Keratinocyte (primary cell): ENCODE measurements at regions not wholly inside any gene's neighbourhood (a gene's known extent, or its start where the extent isn't known, plus 50 kb on each side); places are given as distances from the start of the nearest gene placed in this dataset.

Experiments
- EZH2 ChIP-seq: IDR thresholded peaks from one replicate; pipeline ENCODE4 v1.6.1; 2012; ENCODE audit warnings: inconsistent platforms, mild to moderate bottlenecking, low read length, moderate library complexity
- TF ChIP-seq, protein P1 (sequence below), 3 experiments: IDR thresholded peaks in 1 of 3; conservative IDR thresholded peaks in 1 of 3; optimal IDR thresholded peaks in 1 of 3; 2 replicates in 2 of 3; 3 replicates in 1 of 3; pipeline versions ENCODE3 to v1.5.1; 2011; ENCODE audit warnings: low read length in 3 of 3, mild to moderate bottlenecking in 3 of 3, moderate library complexity in 2 of 3, control low read depth in 1 of 3, inconsistent platforms in 1 of 3; ENCODE audit not compliant: insufficient read depth in 2 of 3; ENCODE audit errors: extremely low read depth in 1 of 3

DNA sequence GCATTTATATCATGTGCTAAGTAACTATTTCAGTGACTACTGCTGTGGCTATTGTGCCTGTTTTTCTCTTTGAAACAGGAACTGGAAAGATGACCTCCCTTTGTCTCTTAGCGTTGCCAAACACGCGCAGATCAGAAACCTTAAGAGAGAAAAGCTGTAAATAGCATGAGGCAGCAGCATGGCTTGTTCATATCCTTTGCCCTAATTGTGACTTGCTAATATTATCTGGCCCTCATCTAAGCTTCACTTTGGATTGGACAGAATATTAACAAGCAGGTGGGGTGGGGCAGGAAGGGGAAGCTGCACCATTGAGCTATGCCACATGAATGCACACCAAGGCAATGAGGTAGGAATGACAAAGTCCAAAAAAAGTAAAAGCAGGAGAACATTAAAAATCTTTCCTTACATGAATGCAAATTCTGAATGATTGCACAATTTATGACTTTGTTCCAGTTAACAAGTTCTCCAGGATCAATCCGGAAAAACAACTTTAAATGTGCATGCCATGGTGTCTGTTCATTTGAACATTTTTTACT, 128.4 kb downstream of the IRS1 start:
- TF ChIP-seq, protein P1, sequence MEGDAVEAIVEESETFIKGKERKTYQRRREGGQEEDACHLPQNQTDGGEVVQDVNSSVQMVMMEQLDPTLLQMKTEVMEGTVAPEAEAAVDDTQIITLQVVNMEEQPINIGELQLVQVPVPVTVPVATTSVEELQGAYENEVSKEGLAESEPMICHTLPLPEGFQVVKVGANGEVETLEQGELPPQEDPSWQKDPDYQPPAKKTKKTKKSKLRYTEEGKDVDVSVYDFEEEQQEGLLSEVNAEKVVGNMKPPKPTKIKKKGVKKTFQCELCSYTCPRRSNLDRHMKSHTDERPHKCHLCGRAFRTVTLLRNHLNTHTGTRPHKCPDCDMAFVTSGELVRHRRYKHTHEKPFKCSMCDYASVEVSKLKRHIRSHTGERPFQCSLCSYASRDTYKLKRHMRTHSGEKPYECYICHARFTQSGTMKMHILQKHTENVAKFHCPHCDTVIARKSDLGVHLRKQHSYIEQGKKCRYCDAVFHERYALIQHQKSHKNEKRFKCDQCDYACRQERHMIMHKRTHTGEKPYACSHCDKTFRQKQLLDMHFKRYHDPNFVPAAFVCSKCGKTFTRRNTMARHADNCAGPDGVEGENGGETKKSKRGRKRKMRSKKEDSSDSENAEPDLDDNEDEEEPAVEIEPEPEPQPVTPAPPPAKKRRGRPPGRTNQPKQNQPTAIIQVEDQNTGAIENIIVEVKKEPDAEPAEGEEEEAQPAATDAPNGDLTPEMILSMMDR (optimal IDR thresholded peaks at IDR 0.05 in 1 of 3, IDR thresholded peaks at IDR 0.05 in 1 of 3, conservative IDR thresholded peaks at IDR 0.05 in 1 of 3; ENCODE audit: extremely low read depth in 1 of 3, insufficient read depth in 2 of 3, low read length in 3 of 3): no peak
- TF ChIP-seq EZH2: no peak
